ENCODE measurements at regions not wholly inside any gene's neighbourhood (a gene's known extent, or its start where the extent isn't known, plus 50 kb on each side); places are given as distances from the start of the nearest gene placed in this dataset.
A peak's percentile ranks its signal among the peaks of the same experiment; 100 is the strongest.

DNA sequence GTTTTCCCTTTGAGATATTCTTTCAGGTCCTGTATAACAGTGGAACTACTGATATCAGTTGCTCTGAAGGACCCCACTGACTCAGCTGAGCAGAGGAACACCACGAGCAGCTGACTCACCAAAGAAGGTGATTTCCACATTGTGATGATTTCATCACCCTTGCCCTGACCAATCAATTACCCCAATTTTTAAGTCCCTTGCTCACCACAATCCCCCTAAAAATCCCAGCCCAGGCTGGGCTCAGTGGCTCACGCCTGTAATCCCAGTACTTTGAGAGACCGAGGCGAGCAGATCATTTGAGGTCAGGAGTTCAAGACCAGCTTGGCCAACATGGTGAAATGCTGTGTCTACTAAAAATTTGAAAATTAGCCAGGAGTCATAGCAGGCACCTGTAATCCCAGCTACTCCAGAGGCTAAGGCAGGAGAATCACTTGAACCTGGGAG lies 125.3 kb upstream of the ABCA1 start:
- no peak overlapping the region for H3K27ac Mint-ChIP-seq
- H3K36me3 Mint-ChIP-seq (ENCODE audit: low read depth) = no peaks in the 10 kb centered on the region
- no peak for DNase-seq (ENCODE audit: low spot score)
- no peaks in the 10 kb centered on the region for H3K36me3 ChIP-seq (ENCODE audit: insufficient read depth)
- no peaks in the 10 kb centered on the region for H3F3A ChIP-seq (replicated peaks; ENCODE audit: low read depth)
- H3K9me2 ChIP-seq (ENCODE audit: insufficient read depth) = peaks cover 8% of the 10 kb centered on the region; the same call in 1 of the 2 replicates
- H3K27ac ChIP-seq (ENCODE audit: low read depth) = no peak overlapping the region
- no peaks in the 10 kb centered on the region for H3K9me3 Mint-ChIP-seq
- ATAC-seq = no peak
- no peaks in the 10 kb centered on the region for H3K79me2 ChIP-seq (replicated peaks; ENCODE audit: insufficient read depth)
- no peak overlapping the region for H3K4me2 ChIP-seq
- H3K4me3 ChIP-seq = no peak overlapping the region
- peaks cover 9% of the 10 kb centered on the region for H3K4me1 Mint-ChIP-seq
- no peaks in the 10 kb centered on the region for H3K27me3 ChIP-seq (ENCODE audit: insufficient read depth)
- H3K4me3 Mint-ChIP-seq = no peak overlapping the region
- H4K20me1 ChIP-seq (replicated peaks; ENCODE audit: insufficient read depth) = no peaks in the 10 kb centered on the region
- TF ChIP-seq, protein P1, sequence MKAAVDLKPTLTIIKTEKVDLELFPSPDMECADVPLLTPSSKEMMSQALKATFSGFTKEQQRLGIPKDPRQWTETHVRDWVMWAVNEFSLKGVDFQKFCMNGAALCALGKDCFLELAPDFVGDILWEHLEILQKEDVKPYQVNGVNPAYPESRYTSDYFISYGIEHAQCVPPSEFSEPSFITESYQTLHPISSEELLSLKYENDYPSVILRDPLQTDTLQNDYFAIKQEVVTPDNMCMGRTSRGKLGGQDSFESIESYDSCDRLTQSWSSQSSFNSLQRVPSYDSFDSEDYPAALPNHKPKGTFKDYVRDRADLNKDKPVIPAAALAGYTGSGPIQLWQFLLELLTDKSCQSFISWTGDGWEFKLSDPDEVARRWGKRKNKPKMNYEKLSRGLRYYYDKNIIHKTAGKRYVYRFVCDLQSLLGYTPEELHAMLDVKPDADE (IDR thresholded peaks at IDR 0.05) = no peak
- TF ChIP-seq NANOG (IDR thresholded peaks at IDR 0.05; ENCODE audit: borderline replicate concordance) = no peak
- peaks cover 5% of the 10 kb centered on the region for H3K27me3 Mint-ChIP-seq (ENCODE audit: insufficient read depth, low read depth, poor library complexity)
- no peak overlapping the region for H2AFZ ChIP-seq
- no peaks in the 10 kb centered on the region for H3K4me1 ChIP-seq (ENCODE audit: insufficient read depth)

DNA sequence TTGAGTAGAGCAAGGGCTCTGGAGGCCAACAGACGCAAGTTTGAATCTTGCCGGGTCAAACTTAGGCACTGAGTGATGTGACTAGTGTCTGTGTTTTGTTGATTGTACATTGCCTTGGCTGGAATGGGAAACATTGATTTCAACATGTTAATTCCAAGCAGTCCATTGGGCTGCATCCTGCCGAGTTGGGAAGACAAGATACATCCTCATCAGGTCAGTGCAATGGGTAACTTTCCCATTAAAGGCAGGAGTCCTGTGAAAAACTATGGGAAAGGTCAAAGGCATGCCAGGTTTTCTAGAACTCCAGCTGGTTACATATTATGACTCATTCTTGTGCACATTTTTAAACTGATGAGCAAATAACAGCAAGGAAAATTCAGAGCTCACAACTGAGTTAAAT lies 126.5 kb upstream of the ABCA1 start:
- Mint-ChIP-seq H3K9me3 (no peaks in the 10 kb centered on the region), H3K27me3 (ENCODE audit: insufficient read depth, low read depth, poor library complexity) (peaks cover 5% of the 10 kb centered on the region), H3K36me3 (ENCODE audit: low read depth) (no peaks in the 10 kb centered on the region), H3K4me1 (peaks cover 9% of the 10 kb centered on the region), H3K4me3 (no peak overlapping the region), H3K27ac (no peak overlapping the region)
- Histone ChIP-seq H3K27ac (ENCODE audit: low read depth) (no peak overlapping the region), H3K79me2 (replicated peaks; ENCODE audit: insufficient read depth) (no peaks in the 10 kb centered on the region), H3K27me3 (ENCODE audit: insufficient read depth) (no peaks in the 10 kb centered on the region), H4K20me1 (replicated peaks; ENCODE audit: insufficient read depth) (no peaks in the 10 kb centered on the region), H3K4me1 (ENCODE audit: insufficient read depth) (no peaks in the 10 kb centered on the region), H3K4me3 (no peak overlapping the region), H3K4me2 (no peak overlapping the region), H2AFZ (peak overlapping the region; percentile 7; the same call in 1 of the 2 replicates), H3K36me3 (ENCODE audit: insufficient read depth) (no peaks in the 10 kb centered on the region), H3K9me2 (ENCODE audit: insufficient read depth) (peaks cover 8% of the 10 kb centered on the region; the same call in 1 of the 2 replicates), H3F3A (replicated peaks; ENCODE audit: low read depth) (no peaks in the 10 kb centered on the region)
- DNase-seq (ENCODE audit: low spot score) (no peak), ATAC-seq (no peak)
- TF ChIP-seq EZH2 (IDR thresholded peaks at IDR 0.05; ENCODE audit: low read depth, unreplicated experiment) = no peak
- no peak for TF ChIP-seq ZNF114 (CRISPR knock-in tag; IDR thresholded peaks at IDR 0.05)
- TF ChIP-seq POLR2AphosphoS5 (IDR thresholded peaks at IDR 0.05; ENCODE audit: low read depth) = no peak
- TF ChIP-seq NANOG (IDR thresholded peaks at IDR 0.05; ENCODE audit: borderline replicate concordance) = no peak

GRCh38 chr9:105055917-105056316 lies 128.0 kb upstream of the ABCA1 start:
- Histone ChIP-seq H4K20me1 (replicated peaks; ENCODE audit: insufficient read depth) (no peaks in the 10 kb centered on the region), H3K4me2 (no peak overlapping the region), H3K36me3 (ENCODE audit: insufficient read depth) (no peaks in the 10 kb centered on the region), H3K4me1 (ENCODE audit: insufficient read depth) (no peaks in the 10 kb centered on the region), H3F3A (replicated peaks; ENCODE audit: low read depth) (no peaks in the 10 kb centered on the region), H2AFZ (no peak overlapping the region), H3K27me3 (ENCODE audit: insufficient read depth) (no peaks in the 10 kb centered on the region), H3K79me2 (replicated peaks; ENCODE audit: insufficient read depth) (no peaks in the 10 kb centered on the region), H3K4me3 (no peak overlapping the region), H3K9me2 (ENCODE audit: insufficient read depth) (0 out of 2 replicates have a peak, but pooled peaks cover 5% of the 10 kb centered on the region), H3K27ac (ENCODE audit: low read depth) (no peak overlapping the region)
- no peak for ATAC-seq
- Mint-ChIP-seq H3K27ac (no peak overlapping the region), H3K9me3 (no peaks in the 10 kb centered on the region), H3K4me3 (no peak overlapping the region), H3K4me1 (peaks cover 9% of the 10 kb centered on the region), H3K36me3 (ENCODE audit: low read depth) (no peaks in the 10 kb centered on the region), H3K27me3 (ENCODE audit: insufficient read depth, low read depth, poor library complexity) (peaks cover 5% of the 10 kb centered on the region)
- DNase-seq (ENCODE audit: low spot score) = no peak
- no peak for TF ChIP-seq POLR2AphosphoS5 (IDR thresholded peaks at IDR 0.05; ENCODE audit: low read depth)
